Ovary (tissue), 3 donors: ENCODE measurements at regions not wholly inside any gene's neighbourhood (a gene's known extent, or its start where the extent isn't known, plus 50 kb on each side); places are given as distances from the start of the nearest gene placed in this dataset.

Experiments
- CTCF ChIP-seq, 3 donors: fragments of 450-650 bp in 2 of 3; fragments of 200-600 bp in 1 of 3; IDR thresholded peaks; one replicate each; pipeline versions ENCODE4 v1.5.1 to v1.8.0; 2016 to 2022; ENCODE audit warnings: antibody characterized with exemption in 3 of 3, mild to moderate bottlenecking in 1 of 3
- POLR2A ChIP-seq: fragments of 450-650 bp; IDR thresholded peaks from one replicate; pipeline ENCODE4 v1.6.1; 2017; ENCODE audit warnings: antibody characterized with exemption, mild to moderate bottlenecking, moderate library complexity
- donor health status: DM: no; HTN: no; CAD: no.

GRCh38 chr3:115322901-115323300 is 175.8 kb upstream of the ZBTB20 start:
- TF ChIP-seq CTCF (IDR thresholded peaks at IDR 0.05) (no peak), POLR2A (no peak)
